Right renal pelvis (tissue), 4 donors: ENCODE measurements at regions not wholly inside any gene's neighbourhood (a gene's known extent, or its start where the extent isn't known, plus 50 kb on each side); places are given as distances from the start of the nearest gene placed in this dataset.
A peak's percentile ranks its signal among the peaks of the same experiment; 100 is the strongest.
"Not testable (repeated sequence)": the region's sequence is repeated elsewhere in the genome, so short reads cannot be mapped to it uniquely, and the experiment has no call there.

Source experiments
- DNase-seq, 4 donors: peaks; one replicate each; pipeline ENCODE4 v3.0.0-alpha.2; 2013; ENCODE audit warnings: low read depth in 4 of 4, low spot score in 3 of 4, missing footprints in 1 of 4

DNA sequence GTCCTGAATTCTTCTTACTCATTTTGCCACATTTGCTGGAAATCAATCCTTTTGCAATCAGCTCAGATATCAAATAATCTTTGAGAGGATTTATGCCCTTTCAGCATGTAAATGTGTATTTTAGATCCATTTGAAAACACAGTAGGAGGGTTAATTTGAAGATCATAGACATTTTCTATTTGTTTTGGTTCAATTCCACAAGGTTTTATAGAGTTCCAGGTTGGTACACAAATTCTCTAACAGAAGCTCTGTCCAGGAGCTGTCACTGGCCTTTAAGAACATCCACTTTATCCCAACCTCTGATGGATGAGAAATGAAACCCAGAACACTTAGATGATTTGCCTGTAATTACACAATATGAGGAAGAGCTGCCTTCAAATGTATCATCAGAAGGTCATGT lies 157.3 kb upstream of the CHAC2 start:
- no peak for DNase-seq

DNA sequence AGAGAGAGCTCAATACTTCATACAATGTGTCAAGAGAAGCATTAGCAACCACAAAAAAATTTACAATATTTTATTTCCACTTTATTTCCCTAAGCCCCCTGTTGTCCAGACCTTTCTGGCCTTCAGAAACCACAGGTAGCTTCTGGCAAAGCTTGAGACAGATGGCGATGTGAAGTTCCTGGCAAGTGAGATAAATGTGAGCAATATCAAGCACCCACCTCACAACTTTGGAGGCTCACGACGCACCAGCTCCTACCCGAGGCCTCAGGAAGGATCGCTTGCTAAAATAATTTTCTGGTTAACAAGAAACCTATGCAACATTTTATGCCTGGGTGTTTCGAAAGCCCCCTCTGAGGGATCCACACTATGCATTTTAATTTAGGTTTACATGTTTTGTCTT lies 158.1 kb upstream of the CHAC2 start:
- no peak for DNase-seq

DNA sequence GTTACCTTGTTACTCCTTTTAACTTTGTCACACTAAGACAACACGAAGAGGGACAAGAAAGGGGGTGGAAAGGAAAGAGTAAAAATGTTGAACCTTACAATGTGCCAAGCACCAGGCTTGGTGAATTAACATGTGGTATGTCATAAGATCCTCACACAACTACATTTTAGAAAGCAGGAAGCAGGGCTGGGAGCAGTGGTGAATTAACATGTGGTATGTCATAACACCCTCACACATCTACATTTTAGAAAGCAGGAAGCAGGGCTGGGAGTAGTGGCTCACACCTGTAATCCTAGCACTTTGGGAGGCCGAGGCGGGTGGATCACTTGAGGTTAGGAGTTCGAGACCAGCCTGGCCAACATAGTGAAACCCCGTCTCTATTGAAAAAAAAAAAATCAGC lies 159.3 kb upstream of the CHAC2 start:
- DNase-seq, result no peak

GRCh38 chr2:53600815-53601214 lies 166.8 kb upstream of the CHAC2 start:
- DNase-seq, result no peak

- DNase-seq, result not testable (repeated sequence)
Measured at GRCh38 chr2:53586733-53587612, 180.6 kb upstream of the CHAC2 start.

- no peak for DNase-seq
Measured at GRCh38 chr2:53584986-53585385, 182.6 kb upstream of the CHAC2 start.

DNA sequence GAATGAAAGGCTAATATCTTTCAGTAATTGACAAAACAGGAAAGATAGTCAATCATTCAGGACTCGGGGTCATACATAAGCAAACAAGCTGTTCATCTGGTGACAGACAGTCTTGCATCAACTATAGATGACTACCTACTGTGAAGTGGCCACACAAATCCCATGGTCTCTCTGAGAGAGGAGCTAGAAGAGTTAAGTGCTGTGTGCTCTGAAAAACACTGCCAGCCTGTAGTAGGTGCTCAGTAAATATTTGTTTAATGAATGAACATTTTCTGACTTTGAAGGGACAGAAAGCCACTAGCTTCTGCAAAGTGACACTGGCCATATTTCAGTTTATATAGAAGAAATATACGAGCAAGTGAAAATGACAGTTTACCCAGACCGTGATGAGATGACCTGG lies 184.0 kb upstream of the CHAC2 start:
- no peak for DNase-seq

- no peak for DNase-seq
Measured at GRCh38 chr2:53582556-53582955, 185.0 kb upstream of the CHAC2 start.

DNA sequence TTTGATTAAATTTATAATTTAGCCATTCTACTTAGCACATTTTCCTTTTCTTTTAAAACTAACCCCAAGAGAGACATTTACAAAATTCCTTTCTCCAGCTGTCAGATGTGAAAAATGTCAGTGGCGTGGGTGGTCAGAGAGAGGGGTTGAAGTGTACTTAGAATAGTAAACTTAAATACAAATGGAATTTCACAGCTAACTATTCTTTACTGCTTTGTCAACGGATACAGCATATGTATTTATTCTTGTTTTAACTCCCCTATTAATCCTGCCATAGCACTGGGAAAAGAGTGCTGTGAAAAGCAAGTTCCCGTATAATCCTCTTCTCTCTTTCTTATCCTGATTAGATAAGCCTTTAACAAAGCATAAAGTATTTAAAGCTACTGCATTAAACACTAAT lies 191.4 kb upstream of the CHAC2 start:
- peak; percentile 8 to 43 (median 12) for DNase-seq

DNA sequence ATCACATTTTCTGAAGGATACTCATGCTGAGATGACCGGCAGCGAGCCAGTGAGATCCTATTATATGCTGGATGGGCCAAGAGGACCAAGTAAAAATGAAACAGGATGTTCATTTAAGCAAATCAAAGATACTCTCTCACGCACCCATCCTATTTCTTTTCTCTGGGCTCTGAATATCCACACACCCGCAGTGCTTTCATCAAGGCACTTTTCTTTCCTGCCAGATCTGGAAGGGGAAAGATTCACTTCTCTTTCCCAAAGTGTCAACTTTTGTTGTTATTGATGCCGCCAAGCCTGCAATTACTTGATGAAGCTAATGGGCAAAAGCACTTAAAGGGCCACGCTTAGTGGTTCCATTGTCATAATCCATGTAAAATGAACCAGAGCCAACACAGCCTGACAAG lies 191.9 kb upstream of the CHAC2 start:
- DNase-seq, result peak in 3 of 4 donors; percentile 1 to 5 (median 3)

- DNase-seq, result no peak
Measured at GRCh38 chr2:53572696-53573095, 194.9 kb upstream of the CHAC2 start.

GRCh38 chr2:53569957-53570727 lies 197.5 kb upstream of the CHAC2 start:
- DNase-seq, result no peak

GRCh38 chr2:53568469-53568868 lies 199.1 kb upstream of the CHAC2 start:
- DNase-seq, result no peak

DNA sequence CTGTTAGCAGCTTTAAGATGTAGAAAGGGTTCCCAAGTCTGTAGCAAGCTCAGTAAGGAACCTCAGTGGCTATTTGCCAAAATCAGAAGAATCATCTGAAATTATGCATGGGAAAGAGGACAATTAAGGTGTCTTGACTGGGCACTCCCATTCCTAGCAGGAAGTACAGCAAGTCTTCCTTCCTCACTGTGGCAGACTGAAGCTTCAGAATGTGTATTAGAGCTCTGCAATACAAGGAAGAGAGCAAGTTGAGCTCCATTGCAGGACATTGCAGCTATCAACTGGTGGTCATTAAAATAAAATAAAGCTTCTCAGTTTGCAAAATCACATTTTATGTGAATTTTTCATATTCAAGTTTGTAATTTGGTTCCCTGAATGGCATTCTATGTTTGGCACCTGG lies 200.5 kb upstream of the CHAC2 start:
- no peak for DNase-seq

- no peak for DNase-seq
Measured at GRCh38 chr2:53562407-53562806, 205.2 kb upstream of the CHAC2 start.

- DNase-seq, result no peak
Measured at GRCh38 chr2:53561155-53561554, 206.4 kb upstream of the CHAC2 start.

- no peak for DNase-seq
Measured at GRCh38 chr2:53559302-53559966, 208.2 kb upstream of the CHAC2 start.

GRCh38 chr2:53558867-53559266 lies 208.7 kb upstream of the CHAC2 start:
- DNase-seq, result no peak

DNA sequence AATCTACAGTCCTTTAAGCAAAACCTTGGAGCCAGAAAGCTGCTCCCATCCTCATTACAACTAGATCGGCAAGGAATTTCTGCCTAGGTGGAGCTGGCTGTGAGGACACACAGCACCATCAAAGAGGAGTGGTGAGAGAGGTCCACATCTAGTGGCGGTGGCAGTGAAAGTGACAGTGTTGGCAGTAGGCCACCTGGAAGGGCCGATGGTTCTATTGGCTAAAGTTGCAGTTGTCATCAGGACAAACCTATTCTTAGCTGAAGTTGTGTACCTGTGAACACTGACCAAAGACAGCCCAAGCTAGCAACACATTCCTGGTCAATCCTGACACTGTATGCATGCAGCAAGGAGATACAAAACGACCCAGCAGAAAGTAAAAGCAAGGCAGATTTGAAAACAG lies 218.1 kb upstream of the CHAC2 start:
- DNase-seq, result no peak

DNA sequence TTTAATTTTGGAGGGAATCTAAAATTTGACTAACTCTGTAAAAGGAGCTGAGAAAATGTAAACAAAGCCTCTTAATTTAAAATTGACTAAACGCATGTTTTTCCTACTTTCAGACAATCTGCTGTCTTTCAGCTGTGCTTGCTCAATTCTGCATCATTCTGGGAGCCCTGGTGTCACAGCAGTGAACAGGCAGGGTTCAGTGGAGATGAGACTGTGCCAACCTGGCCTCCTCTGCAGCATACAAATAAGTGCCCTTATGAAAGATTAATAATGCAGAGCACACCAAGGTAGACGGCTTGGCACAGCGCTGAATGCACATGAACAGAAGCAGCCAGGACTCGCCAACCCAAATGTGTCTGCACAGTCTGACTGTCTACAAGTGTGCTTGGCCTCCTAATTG lies 222.0 kb upstream of the CHAC2 start:
- DNase-seq, result no peak

DNA sequence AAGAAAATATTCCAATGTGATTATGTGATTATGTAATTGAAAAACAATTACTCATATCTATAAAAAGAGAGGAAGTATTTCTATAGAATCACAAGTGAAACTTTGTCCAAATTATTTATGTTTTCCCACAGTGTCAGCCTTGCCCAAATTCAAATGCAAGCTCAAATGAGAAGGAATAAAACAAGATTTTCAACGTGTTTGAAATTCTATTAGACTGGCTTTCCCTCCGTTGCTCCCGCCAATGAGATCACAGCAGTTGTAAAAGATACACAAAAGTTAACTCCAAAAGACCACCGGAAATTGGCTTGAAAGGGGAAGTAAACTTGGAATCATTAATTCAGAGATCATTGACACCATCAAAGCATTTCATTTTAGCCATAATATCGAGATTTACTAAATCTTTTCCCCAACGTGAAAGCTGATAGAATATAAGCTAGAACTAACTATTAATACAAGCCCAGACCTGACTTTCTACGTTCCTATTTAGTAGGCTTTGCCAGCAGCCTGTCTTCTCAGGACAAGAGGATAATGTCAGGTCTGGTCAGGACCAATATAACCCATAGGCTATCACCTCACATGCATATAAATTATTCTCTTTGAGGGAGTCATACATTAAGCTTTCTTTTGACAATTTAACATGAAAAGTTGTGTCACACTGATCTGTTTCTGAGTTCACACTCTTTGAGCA lies 222.6 kb upstream of the CHAC2 start:
- no peak for DNase-seq
